AG09309 (cell line): ENCODE measurements at regions not wholly inside any gene's neighbourhood (a gene's known extent, or its start where the extent isn't known, plus 50 kb on each side); places are given as distances from the start of the nearest gene placed in this dataset.

Experiments
- DNase-seq: peaks from one replicate; pipeline ENCODE4 v3.0.0-alpha.2; 2010; ENCODE audit warnings: low read depth
- H3K4me3 ChIP-seq: 2 replicates; pipeline ENCODE4 v1.5.1; 2011; ENCODE audit warnings: mild to moderate bottlenecking, low read depth, low read length, moderate library complexity; ENCODE audit not compliant: control insufficient read depth
- CTCF ChIP-seq: IDR thresholded peaks from 2 replicates; pipeline ENCODE4 v1.5.1; 2011; ENCODE audit warnings: mild to moderate bottlenecking, low read depth, low read length, inconsistent platforms; ENCODE audit not compliant: insufficient read depth, control insufficient read depth; ENCODE audit errors: missing control alignments

GRCh38 chr3:102224171-102224570 is 210.6 kb upstream of the ZPLD1 start:
- TF ChIP-seq CTCF, result peak; percentile 58
- no peak for DNase-seq
- H3K4me3 ChIP-seq, result no peak overlapping the region

GRCh38 chr3:102225005-102225404 is 209.8 kb upstream of the ZPLD1 start:
- H3K4me3 ChIP-seq, result no peak overlapping the region
- DNase-seq, result no peak
- no peak for TF ChIP-seq CTCF

DNA sequence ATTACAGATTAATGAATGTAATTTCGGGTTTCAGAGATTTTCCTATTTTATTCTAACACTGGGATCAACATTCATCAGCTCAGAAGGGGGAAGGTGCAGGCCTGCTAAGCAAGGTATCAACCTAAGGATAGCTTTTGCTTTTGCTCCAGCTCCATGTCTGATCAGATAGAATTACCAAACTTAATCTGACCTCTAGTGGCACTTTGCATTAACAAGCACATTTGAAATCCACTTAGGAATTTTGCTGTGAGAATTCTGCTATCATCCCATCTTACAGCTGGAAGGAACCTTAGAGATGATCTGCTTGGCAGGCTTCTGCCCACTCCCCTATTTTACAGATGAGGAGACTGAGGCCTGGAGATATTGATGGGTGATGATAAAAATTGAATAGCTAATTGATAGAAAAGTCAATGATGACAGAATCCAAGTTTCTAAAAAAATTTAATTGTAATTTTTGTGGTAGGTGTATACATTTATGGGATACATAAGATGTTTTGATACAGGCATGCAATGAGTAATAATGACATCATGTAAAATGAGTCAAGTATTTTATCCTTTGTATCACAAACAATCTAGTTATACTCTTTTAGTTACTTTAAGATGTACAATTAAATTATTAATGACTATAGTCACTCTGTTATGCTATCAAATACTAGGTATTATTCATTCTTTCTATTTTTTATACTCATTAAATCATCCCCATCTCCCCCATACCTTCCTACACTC is 209.2 kb upstream of the ZPLD1 start:
- peak; percentile 45 for DNase-seq
- peak; percentile 62 for TF ChIP-seq CTCF
- no peak overlapping the region for H3K4me3 ChIP-seq

GRCh38 chr3:102226463-102226862 is 208.4 kb upstream of the ZPLD1 start:
- no peak for TF ChIP-seq CTCF
- no peak for DNase-seq
- no peak overlapping the region for H3K4me3 ChIP-seq

- no peak overlapping the region for H3K4me3 ChIP-seq
- peak; percentile 13 for DNase-seq
- TF ChIP-seq CTCF, result peak; percentile 94
These were observed 205.7 kb upstream of the ZPLD1 start for GRCh38 chr3:102229062-102229655.

- no peak for DNase-seq
These were observed 204.8 kb upstream of the ZPLD1 start for GRCh38 chr3:102230057-102230456.

More at GRCh38 chr3:102230057-102230456, 204.8 kb upstream of the ZPLD1 start:
- TF ChIP-seq CTCF, result no peak
- no peak overlapping the region for H3K4me3 ChIP-seq
